ENCODE measurements at regions not wholly inside any gene's neighbourhood (a gene's known extent, or its start where the extent isn't known, plus 50 kb on each side); places are given as distances from the start of the nearest gene placed in this dataset.

- Histone ChIP-seq H3K9me3 (ENCODE audit: control extremely low read depth in 1 of 5, control insufficient read depth in 4 of 5, insufficient read depth in 2 of 5, low read depth in 1 of 5, low read length in 4 of 5) (no peaks in the 10 kb centered on the region), H3K36me3 (ENCODE audit: control insufficient read depth in 4 of 4, insufficient read depth in 4 of 4, low read length in 3 of 4) (no peaks in the 10 kb centered on the region), H3K4me1 (ENCODE audit: control extremely low read depth in 1 of 4, control insufficient read depth in 4 of 4, insufficient read depth in 4 of 4, low read length in 3 of 4) (no peaks in the 10 kb centered on the region), H3K4me3 (ENCODE audit: control insufficient read depth in 1 of 7, extremely low read depth in 1 of 7, insufficient read depth in 4 of 7, low read depth in 2 of 7, low read length in 6 of 7) (no peak overlapping the region), H3K27me3 (replicated peaks in 2 of 5; ENCODE audit: control insufficient read depth in 4 of 5, insufficient read depth in 5 of 5, low read length in 4 of 5) (no peaks in the 10 kb centered on the region), H3K27ac (ENCODE audit: insufficient read depth in 1 of 2, low read depth in 1 of 2, low read length in 2 of 2, poor library complexity in 1 of 2, severe bottlenecking in 2 of 2) (no peak overlapping the region)
- 85% methylated on average over 8 of the region's 8 CpGs for WGBS (ENCODE audit: insufficient coverage)
- POLR2A ChIA-PET = no interaction called here
- CTCF ChIA-PET = no interaction called here
- DNase-seq = no peak
Measured at GRCh38 chr10:130960531-130960930, 351.0 kb downstream of the TCERG1L start.

GRCh38 chr10:130961506-130962239 lies 349.8 kb downstream of the TCERG1L start:
- ChIA-PET CTCF (no interaction called here), POLR2A (no interaction called here)
- Histone ChIP-seq H3K9me3 (ENCODE audit: control extremely low read depth in 1 of 5, control insufficient read depth in 4 of 5, insufficient read depth in 2 of 5, low read depth in 1 of 5, low read length in 4 of 5) (no peaks in the 10 kb centered on the region), H3K4me1 (ENCODE audit: control extremely low read depth in 1 of 4, control insufficient read depth in 4 of 4, insufficient read depth in 4 of 4, low read length in 3 of 4) (no peaks in the 10 kb centered on the region), H3K27ac (ENCODE audit: insufficient read depth in 1 of 2, low read depth in 1 of 2, low read length in 2 of 2, poor library complexity in 1 of 2, severe bottlenecking in 2 of 2) (no peak overlapping the region), H3K4me3 (ENCODE audit: control insufficient read depth in 1 of 7, extremely low read depth in 1 of 7, insufficient read depth in 4 of 7, low read depth in 2 of 7, low read length in 6 of 7) (no peak overlapping the region), H3K27me3 (replicated peaks in 2 of 5; ENCODE audit: control insufficient read depth in 4 of 5, insufficient read depth in 5 of 5, low read length in 4 of 5) (no peaks in the 10 kb centered on the region), H3K36me3 (ENCODE audit: control insufficient read depth in 4 of 4, insufficient read depth in 4 of 4, low read length in 3 of 4) (no peaks in the 10 kb centered on the region)
- WGBS (ENCODE audit: insufficient coverage) = 100% methylated on average over 5 of the region's 5 CpGs
- DNase-seq = no peak

GRCh38 chr10:130962240-130963051 lies 349.1 kb downstream of the TCERG1L start:
- H3K36me3 ChIP-seq (ENCODE audit: control insufficient read depth in 4 of 4, insufficient read depth in 4 of 4, low read length in 3 of 4) = no peaks in the 10 kb centered on the region
- DNase-seq = no peak
- H3K9me3 ChIP-seq (ENCODE audit: control extremely low read depth in 1 of 5, control insufficient read depth in 4 of 5, insufficient read depth in 2 of 5, low read depth in 1 of 5, low read length in 4 of 5) = no peaks in the 10 kb centered on the region
- H3K4me3 ChIP-seq (ENCODE audit: control insufficient read depth in 1 of 7, extremely low read depth in 1 of 7, insufficient read depth in 4 of 7, low read depth in 2 of 7, low read length in 6 of 7) = no peak overlapping the region
- no peaks in the 10 kb centered on the region for H3K27me3 ChIP-seq (replicated peaks in 2 of 5; ENCODE audit: control insufficient read depth in 4 of 5, insufficient read depth in 5 of 5, low read length in 4 of 5)
- H3K4me1 ChIP-seq (ENCODE audit: control extremely low read depth in 1 of 4, control insufficient read depth in 4 of 4, insufficient read depth in 4 of 4, low read length in 3 of 4) = no peaks in the 10 kb centered on the region
- POLR2A ChIA-PET = no interaction called here
- 93% methylated on average over 15 of the region's 19 CpGs for WGBS (ENCODE audit: insufficient coverage)
- H3K27ac ChIP-seq (ENCODE audit: insufficient read depth in 1 of 2, low read depth in 1 of 2, low read length in 2 of 2, poor library complexity in 1 of 2, severe bottlenecking in 2 of 2) = no peak overlapping the region
- CTCF ChIA-PET = no interaction called here

- Histone ChIP-seq H3K9me3 (ENCODE audit: control extremely low read depth in 1 of 5, control insufficient read depth in 4 of 5, insufficient read depth in 2 of 5, low read depth in 1 of 5, low read length in 4 of 5) (no peaks in the 10 kb centered on the region), H3K27me3 (replicated peaks in 2 of 5; ENCODE audit: control insufficient read depth in 4 of 5, insufficient read depth in 5 of 5, low read length in 4 of 5) (no peaks in the 10 kb centered on the region), H3K36me3 (ENCODE audit: control insufficient read depth in 4 of 4, insufficient read depth in 4 of 4, low read length in 3 of 4) (no peaks in the 10 kb centered on the region), H3K4me3 (ENCODE audit: control insufficient read depth in 1 of 7, extremely low read depth in 1 of 7, insufficient read depth in 4 of 7, low read depth in 2 of 7, low read length in 6 of 7) (no peak overlapping the region), H3K4me1 (ENCODE audit: control extremely low read depth in 1 of 4, control insufficient read depth in 4 of 4, insufficient read depth in 4 of 4, low read length in 3 of 4) (peaks cover 0 to 2% (median 0%) of the 10 kb centered on the region in 4 experiments), H3K27ac (ENCODE audit: insufficient read depth in 1 of 2, low read depth in 1 of 2, low read length in 2 of 2, poor library complexity in 1 of 2, severe bottlenecking in 2 of 2) (no peak overlapping the region)
- CTCF ChIA-PET = no interaction called here
- POLR2A ChIA-PET = no interaction called here
- DNase-seq = no peak
- WGBS (ENCODE audit: insufficient coverage) = 90% methylated on average over 7 of the region's 9 CpGs
Measured at GRCh38 chr10:130963052-130963393, 348.5 kb downstream of the TCERG1L start.

- H3K36me3 ChIP-seq (ENCODE audit: control insufficient read depth in 4 of 4, insufficient read depth in 4 of 4, low read length in 3 of 4) = no peaks in the 10 kb centered on the region
- no peaks in the 10 kb centered on the region for H3K27me3 ChIP-seq (replicated peaks in 2 of 5; ENCODE audit: control insufficient read depth in 4 of 5, insufficient read depth in 5 of 5, low read length in 4 of 5)
- DNase-seq = no peak
- no peaks in the 10 kb centered on the region for H3K9me3 ChIP-seq (ENCODE audit: control extremely low read depth in 1 of 5, control insufficient read depth in 4 of 5, insufficient read depth in 2 of 5, low read depth in 1 of 5, low read length in 4 of 5)
- H3K4me3 ChIP-seq (ENCODE audit: control insufficient read depth in 1 of 7, extremely low read depth in 1 of 7, insufficient read depth in 4 of 7, low read depth in 2 of 7, low read length in 6 of 7) = no peak overlapping the region
- H3K27ac ChIP-seq (ENCODE audit: insufficient read depth in 1 of 2, low read depth in 1 of 2, low read length in 2 of 2, poor library complexity in 1 of 2, severe bottlenecking in 2 of 2) = no peak overlapping the region
- CTCF ChIA-PET = no interaction called here
- 92% methylated on average over 15 of the region's 16 CpGs for WGBS (ENCODE audit: insufficient coverage)
- POLR2A ChIA-PET = no interaction called here
- H3K4me1 ChIP-seq (ENCODE audit: control extremely low read depth in 1 of 4, control insufficient read depth in 4 of 4, insufficient read depth in 4 of 4, low read length in 3 of 4) = peaks cover 0 to 4% (median 0%) of the 10 kb centered on the region in 4 experiments
Measured at GRCh38 chr10:130963786-130964522, 347.6 kb downstream of the TCERG1L start.

GRCh38 chr10:130964771-130965170 lies 346.8 kb downstream of the TCERG1L start:
- WGBS (ENCODE audit: insufficient coverage) = 90% methylated on average over 8 of the region's 9 CpGs
- CTCF ChIA-PET = no interaction called here

GRCh38 chr10:130967161-130967560 lies 344.4 kb downstream of the TCERG1L start:
- 96% methylated on average over 4 of the region's 5 CpGs for WGBS (ENCODE audit: insufficient coverage)
- Histone ChIP-seq H3K4me1 (ENCODE audit: control extremely low read depth in 1 of 4, control insufficient read depth in 4 of 4, insufficient read depth in 4 of 4, low read length in 3 of 4) (peaks cover 0 to 4% (median 0%) of the 10 kb centered on the region in 4 experiments), H3K27ac (ENCODE audit: insufficient read depth in 1 of 2, low read depth in 1 of 2, low read length in 2 of 2, poor library complexity in 1 of 2, severe bottlenecking in 2 of 2) (no peak overlapping the region), H3K36me3 (ENCODE audit: control insufficient read depth in 4 of 4, insufficient read depth in 4 of 4, low read length in 3 of 4) (no peaks in the 10 kb centered on the region), H3K4me3 (ENCODE audit: control insufficient read depth in 1 of 7, extremely low read depth in 1 of 7, insufficient read depth in 4 of 7, low read depth in 2 of 7, low read length in 6 of 7) (no peak overlapping the region), H3K27me3 (replicated peaks in 2 of 5; ENCODE audit: control insufficient read depth in 4 of 5, insufficient read depth in 5 of 5, low read length in 4 of 5) (no peaks in the 10 kb centered on the region), H3K9me3 (ENCODE audit: control extremely low read depth in 1 of 5, control insufficient read depth in 4 of 5, insufficient read depth in 2 of 5, low read depth in 1 of 5, low read length in 4 of 5) (peaks cover 0 to 2% (median 0%) of the 10 kb centered on the region in 5 experiments)
- ChIA-PET POLR2A (no interaction called here), CTCF (no interaction called here)
- DNase-seq = no peak

More at GRCh38 chr10:130964771-130965170, 346.8 kb downstream of the TCERG1L start:
- no peaks in the 10 kb centered on the region for H3K27me3 ChIP-seq (replicated peaks in 2 of 5; ENCODE audit: control insufficient read depth in 4 of 5, insufficient read depth in 5 of 5, low read length in 4 of 5)
- POLR2A ChIA-PET = no interaction called here
- no peaks in the 10 kb centered on the region for H3K9me3 ChIP-seq (ENCODE audit: control extremely low read depth in 1 of 5, control insufficient read depth in 4 of 5, insufficient read depth in 2 of 5, low read depth in 1 of 5, low read length in 4 of 5)
- H3K4me3 ChIP-seq (ENCODE audit: control insufficient read depth in 1 of 7, extremely low read depth in 1 of 7, insufficient read depth in 4 of 7, low read depth in 2 of 7, low read length in 6 of 7) = no peak overlapping the region
- H3K36me3 ChIP-seq (ENCODE audit: control insufficient read depth in 4 of 4, insufficient read depth in 4 of 4, low read length in 3 of 4) = no peaks in the 10 kb centered on the region
- H3K27ac ChIP-seq (ENCODE audit: insufficient read depth in 1 of 2, low read depth in 1 of 2, low read length in 2 of 2, poor library complexity in 1 of 2, severe bottlenecking in 2 of 2) = no peak overlapping the region
- H3K4me1 ChIP-seq (ENCODE audit: control extremely low read depth in 1 of 4, control insufficient read depth in 4 of 4, insufficient read depth in 4 of 4, low read length in 3 of 4) = peaks cover 0 to 4% (median 0%) of the 10 kb centered on the region in 4 experiments
- no peak for DNase-seq
